ENCODE measurements at regions not wholly inside any gene's neighbourhood (a gene's known extent, or its start where the extent isn't known, plus 50 kb on each side); places are given as distances from the start of the nearest gene placed in this dataset.
A peak's percentile ranks its signal among the peaks of the same experiment; 100 is the strongest.

GRCh38 chr10:10860455-10860976 is 157.2 kb upstream of the CELF2 start:
- Histone ChIP-seq H3K9ac (ENCODE audit: low read length) (no peak overlapping the region), H3K9me3 (ENCODE audit: control insufficient read depth in 1 of 2, insufficient read depth in 1 of 2, low read depth in 1 of 2, low read length in 2 of 2) (peaks cover 8 to 18% of the 10 kb centered on the region in 2 experiments; a peak in 2 of 4 replicates), H3K9me2 (ENCODE audit: insufficient read depth) (no peaks in the 10 kb centered on the region), H3K36me3 (ENCODE audit: control insufficient read depth in 1 of 2, insufficient read depth in 2 of 2, low read length in 2 of 2) (no peaks in the 10 kb centered on the region), H2AFZ (ENCODE audit: low read depth, low read length, poor library complexity, severe bottlenecking) (no peak overlapping the region), H3K27me3 (ENCODE audit: insufficient read depth, low read length) (no peaks in the 10 kb centered on the region), H3K27ac (ENCODE audit: low read depth, low read length) (no peak overlapping the region), H3K4me1 (ENCODE audit: control insufficient read depth in 1 of 2, insufficient read depth in 2 of 2, low read length in 2 of 2) (no peaks in the 10 kb centered on the region), H4K20me1 (ENCODE audit: insufficient read depth) (no peaks in the 10 kb centered on the region), H3K4me3 (replicated peaks in 1 of 2; ENCODE audit: low read depth in 1 of 2, low read length in 2 of 2) (no peak overlapping the region), H3K4me2 (ENCODE audit: low read length) (no peak overlapping the region), H3K79me2 (ENCODE audit: insufficient read depth, low read length) (no peaks in the 10 kb centered on the region)
- ATAC-seq (no peak), DNase-seq (ENCODE audit: low read depth, low spot score) (no peak)
- no TSS peak for BruUV-seq (replicated peaks)
- intact Hi-C loops (cut with micrococcal nuclease): no loop called here
- RAD21 ChIA-PET (ENCODE audit: low non-redundant PET in 1 of 2, low total read pairs in 2 of 2, uncharacterized antibody in 2 of 2, unreplicated experiment in 2 of 2): no interaction called here
- CTCF ChIA-PET: no interaction called here
- POLR2A ChIA-PET: no interaction called here
- TF ChIP-seq REST (IDR thresholded peaks at IDR 0.05; ENCODE audit: low read depth): no peak

GRCh38 chr10:10865303-10865702 is 152.4 kb upstream of the CELF2 start:
- no peak for ATAC-seq
- intact Hi-C loops (cut with micrococcal nuclease): no loop called here
- Histone ChIP-seq H2AFZ (ENCODE audit: low read depth, low read length, poor library complexity, severe bottlenecking) (no peak overlapping the region), H3K4me2 (ENCODE audit: low read length) (no peak overlapping the region), H3K9me3 (ENCODE audit: control insufficient read depth in 1 of 2, insufficient read depth in 1 of 2, low read depth in 1 of 2, low read length in 2 of 2) (peaks cover 8 to 24% of the 10 kb centered on the region in 2 experiments; a peak in 2 of 4 replicates), H3K4me3 (replicated peaks in 1 of 2; ENCODE audit: low read depth in 1 of 2, low read length in 2 of 2) (no peak overlapping the region), H4K20me1 (ENCODE audit: insufficient read depth) (no peaks in the 10 kb centered on the region), H3K27me3 (ENCODE audit: insufficient read depth, low read length) (no peaks in the 10 kb centered on the region), H3K9ac (ENCODE audit: low read length) (no peak overlapping the region), H3K9me2 (ENCODE audit: insufficient read depth) (no peaks in the 10 kb centered on the region), H3K36me3 (ENCODE audit: control insufficient read depth in 1 of 2, insufficient read depth in 2 of 2, low read length in 2 of 2) (no peaks in the 10 kb centered on the region), H3K79me2 (ENCODE audit: insufficient read depth, low read length) (no peaks in the 10 kb centered on the region), H3K27ac (ENCODE audit: low read depth, low read length) (no peak overlapping the region), H3K4me1 (ENCODE audit: control insufficient read depth in 1 of 2, insufficient read depth in 2 of 2, low read length in 2 of 2) (no peaks in the 10 kb centered on the region)
- no peak for DNase-seq (ENCODE audit: low read depth, low spot score)
- ChIA-PET RAD21 (ENCODE audit: low non-redundant PET in 1 of 2, low total read pairs in 2 of 2, uncharacterized antibody in 2 of 2, unreplicated experiment in 2 of 2) (no interaction called here), CTCF (no interaction called here), POLR2A (no interaction called here)
- no TSS peak for BruUV-seq (replicated peaks)
- peak; percentile 51 for TF ChIP-seq TCF7L2 (IDR thresholded peaks at IDR 0.05; ENCODE audit: borderline replicate concordance, extremely low read depth, insufficient read depth, insufficient read length)
- TF ChIP-seq RAD21 (IDR thresholded peaks at IDR 0.05; ENCODE audit: low read depth): no peak

Measured in HCT116 (cell line).